ENCODE measurements at regions not wholly inside any gene's neighbourhood (a gene's known extent, or its start where the extent isn't known, plus 50 kb on each side); places are given as distances from the start of the nearest gene placed in this dataset.

DNA sequence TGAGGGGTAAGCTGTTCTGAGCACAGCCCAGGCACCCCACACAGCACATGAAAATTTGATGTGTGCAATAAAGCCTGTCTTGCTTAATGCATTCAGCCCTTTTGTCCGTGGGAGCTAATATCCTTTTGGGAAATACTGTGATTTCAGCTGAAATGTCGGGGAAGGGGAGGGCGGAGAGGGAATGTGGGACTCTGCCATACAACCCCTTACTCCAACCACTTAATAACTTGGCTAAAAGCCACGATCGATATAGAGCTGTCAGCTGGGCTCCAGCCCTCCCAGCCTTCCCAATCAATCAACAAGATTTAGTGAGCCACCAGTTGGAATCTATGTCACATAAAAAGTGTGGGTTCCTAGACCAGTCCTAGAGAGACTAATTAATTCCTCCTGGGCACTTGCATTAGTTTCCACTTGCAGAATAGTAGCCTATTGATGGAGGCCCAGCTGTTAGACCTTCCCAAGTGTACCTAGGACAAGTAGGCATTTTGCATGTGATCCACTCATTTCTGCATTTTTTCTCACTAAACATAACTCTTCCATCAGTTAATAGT lies 82.7 kb upstream of the PIRT start:
- no peak for DNase-seq
- Histone ChIP-seq H3T11ph (ENCODE audit: low read length) (no peak overlapping the region), H3K14ac (ENCODE audit: insufficient read depth, low read length) (no peak overlapping the region), H3K23ac (ENCODE audit: insufficient read length, low read depth, low read length) (no peak overlapping the region), H3K9ac (ENCODE audit: extremely low read depth, insufficient read length, low read length) (no peak overlapping the region), H4K5ac (ENCODE audit: insufficient read length, low read depth, low read length) (no peak overlapping the region), H2BK120ac (ENCODE audit: low read depth, low read length, poor library complexity, severe bottlenecking) (no peak overlapping the region), H3K79me1 (ENCODE audit: insufficient read depth, low read depth, low read length, poor library complexity, severe bottlenecking) (no peaks in the 10 kb centered on the region), H3K4me1 (ENCODE audit: insufficient read depth, low read length) (no peaks in the 10 kb centered on the region; the same call in 1 of the 2 replicates), H2BK15ac (ENCODE audit: low read depth, low read length) (no peak overlapping the region), H4K91ac (ENCODE audit: insufficient read length, low read depth, low read length) (no peak overlapping the region), H2BK12ac (ENCODE audit: insufficient read length, low read depth, low read length) (no peak overlapping the region), H3K27me3 (ENCODE audit: insufficient read depth, low read length) (no peaks in the 10 kb centered on the region), H2AFZ (ENCODE audit: low read length) (no peak overlapping the region), H3K56ac (ENCODE audit: insufficient read length, low read depth, low read length) (no peak overlapping the region), H2AK5ac (ENCODE audit: insufficient read length, low read length) (no peak overlapping the region), H4K20me1 (ENCODE audit: control insufficient read depth, insufficient read depth, insufficient read length) (no peaks in the 10 kb centered on the region), H4K8ac (replicated peaks; ENCODE audit: insufficient read length, low read depth, low read length) (no peak overlapping the region), H3K9me3 (ENCODE audit: control insufficient read depth, low read depth, low read length) (no peaks in the 10 kb centered on the region), H3K4ac (ENCODE audit: low read depth, low read length) (no peak overlapping the region), H2BK20ac (ENCODE audit: low read depth, low read length, poor library complexity, severe bottlenecking) (no peak overlapping the region), H3K27ac (ENCODE audit: insufficient read length, low read depth, low read length) (no peak overlapping the region), H3K18ac (ENCODE audit: insufficient read length, low read depth, low read length) (no peak overlapping the region), H3K4me2 (ENCODE audit: insufficient read depth, insufficient read length, low read length) (no peak overlapping the region), H3K23me2 (ENCODE audit: insufficient read length, low read depth, low read length, poor library complexity, severe bottlenecking) (no peaks in the 10 kb centered on the region), H2BK5ac (ENCODE audit: insufficient read length, low read length) (no peak overlapping the region), H3K79me2 (ENCODE audit: insufficient read depth, low read length) (no peaks in the 10 kb centered on the region)
- no peaks in the 10 kb centered on the region for H3K9me3 Mint-ChIP-seq
- TF ChIP-seq, protein P1, sequence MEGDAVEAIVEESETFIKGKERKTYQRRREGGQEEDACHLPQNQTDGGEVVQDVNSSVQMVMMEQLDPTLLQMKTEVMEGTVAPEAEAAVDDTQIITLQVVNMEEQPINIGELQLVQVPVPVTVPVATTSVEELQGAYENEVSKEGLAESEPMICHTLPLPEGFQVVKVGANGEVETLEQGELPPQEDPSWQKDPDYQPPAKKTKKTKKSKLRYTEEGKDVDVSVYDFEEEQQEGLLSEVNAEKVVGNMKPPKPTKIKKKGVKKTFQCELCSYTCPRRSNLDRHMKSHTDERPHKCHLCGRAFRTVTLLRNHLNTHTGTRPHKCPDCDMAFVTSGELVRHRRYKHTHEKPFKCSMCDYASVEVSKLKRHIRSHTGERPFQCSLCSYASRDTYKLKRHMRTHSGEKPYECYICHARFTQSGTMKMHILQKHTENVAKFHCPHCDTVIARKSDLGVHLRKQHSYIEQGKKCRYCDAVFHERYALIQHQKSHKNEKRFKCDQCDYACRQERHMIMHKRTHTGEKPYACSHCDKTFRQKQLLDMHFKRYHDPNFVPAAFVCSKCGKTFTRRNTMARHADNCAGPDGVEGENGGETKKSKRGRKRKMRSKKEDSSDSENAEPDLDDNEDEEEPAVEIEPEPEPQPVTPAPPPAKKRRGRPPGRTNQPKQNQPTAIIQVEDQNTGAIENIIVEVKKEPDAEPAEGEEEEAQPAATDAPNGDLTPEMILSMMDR (conservative IDR thresholded peaks at IDR 0.05) = no peak
- no peak overlapping the region for H3K4me3 Mint-ChIP-seq
- no peaks in the 10 kb centered on the region; the same call in 1 of the 2 replicates for H3K27me3 Mint-ChIP-seq (ENCODE audit: low read depth)
- WGBS (ENCODE audit: extremely low coverage, insufficient read length, low lambda C conversion rate) = no CpG with 5 or more reads among the region's 5 CpGs
- H3K27ac Mint-ChIP-seq = no peak overlapping the region
- H3K4me1 Mint-ChIP-seq = peaks cover 5 to 6% of the 10 kb centered on the region in 2 experiments
- H3K36me3 Mint-ChIP-seq (ENCODE audit: insufficient read depth in 1 of 3, low read depth in 3 of 3) = no peaks in the 10 kb centered on the region
